Lower leg skin (tissue), 4 donors: ENCODE measurements at regions not wholly inside any gene's neighbourhood (a gene's known extent, or its start where the extent isn't known, plus 50 kb on each side); places are given as distances from the start of the nearest gene placed in this dataset.

Source experiments
- DNase-seq, 2 donors: peaks; one replicate each; pipeline ENCODE4 v3.0.0-alpha.2; 2019; ENCODE audit warnings: low spot score in 2 of 2
- H3K4me3 ChIP-seq: fragments of 200-600 bp; sonication (generic); 2 replicates; pipeline ENCODE4 v1.5.1; 2017; ENCODE audit warnings: mild to moderate bottlenecking, low read depth; ENCODE audit not compliant: poor library complexity, severe bottlenecking
- CTCF ChIP-seq, 3 donors: fragments of 450-650 bp; IDR thresholded peaks; one replicate each; pipeline ENCODE4 v1.5.1; 2016; ENCODE audit warnings: antibody characterized with exemption in 3 of 3, mild to moderate bottlenecking in 3 of 3, moderate library complexity in 2 of 3
- POLR2A ChIP-seq, 2 donors: fragments of 450-650 bp; IDR thresholded peaks; one replicate each; pipeline ENCODE4 v1.6.1; 2016 to 2017; ENCODE audit warnings: antibody characterized with exemption in 2 of 2, mild to moderate bottlenecking in 1 of 2, moderate library complexity in 1 of 2
- WGBS, 2 donors: methylation state at CpG; one replicate each; pipeline ENCODE4 v1.1.5; 2018; 5-methylcytosine and 5-hydroxymethylcytosine counted together
- intact Hi-C: fragments of 100-400 bp; cut with DNase I; formaldehyde crosslinking; loops from one replicate; pipeline ENCODE4 v1.15.0; 2023; ENCODE audit warnings: low total_unique reads

DNA sequence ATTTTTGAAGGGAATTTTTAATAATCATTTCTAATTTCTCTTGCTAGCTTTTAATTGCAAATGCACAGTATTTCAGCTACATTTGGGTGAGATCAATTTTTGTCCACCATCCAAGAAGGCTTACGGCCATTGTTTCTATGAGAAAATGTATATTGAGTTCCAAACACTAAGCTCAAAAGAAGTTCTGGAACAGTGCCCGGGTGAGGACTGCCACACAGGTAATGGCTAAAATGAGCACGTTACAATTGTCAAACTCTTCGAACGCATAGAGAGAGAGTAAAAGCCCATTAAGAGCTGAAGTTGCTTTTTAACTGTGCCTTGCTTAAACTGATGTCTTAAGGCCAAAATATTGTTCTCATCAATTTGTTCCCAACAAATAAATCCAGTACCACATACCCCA, 755.0 kb downstream of the DIAPH3 start:
- 76 to 80% methylated on average over 5 of the region's 5 CpGs for WGBS, 2 donors
- H3K4me3 ChIP-seq = no peak overlapping the region
- intact Hi-C loops = no loop called here
- no peak for DNase-seq
- no peak for TF ChIP-seq CTCF (IDR thresholded peaks at IDR 0.05)

GRCh38 chr13:59409211-59409610, 754.5 kb downstream of the DIAPH3 start:
- intact Hi-C loops = no loop called here
- TF ChIP-seq CTCF (IDR thresholded peaks at IDR 0.05) (no peak), POLR2A (IDR thresholded peaks at IDR 0.05) (no peak)
- no peak for DNase-seq
- 7 to 10% methylated on average over 2 of the region's 2 CpGs for WGBS, 2 donors
- H3K4me3 ChIP-seq = no peak overlapping the region

- intact Hi-C loops = no loop called here
- no peak overlapping the region for H3K4me3 ChIP-seq
- DNase-seq = no peak
- TF ChIP-seq POLR2A (IDR thresholded peaks at IDR 0.05) (no peak), CTCF (IDR thresholded peaks at IDR 0.05) (no peak)
- WGBS, 2 donors = 68 to 78% methylated on average over 8 of the region's 8 CpGs
Measured at GRCh38 chr13:59409634-59410200, 754.0 kb downstream of the DIAPH3 start.

DNA sequence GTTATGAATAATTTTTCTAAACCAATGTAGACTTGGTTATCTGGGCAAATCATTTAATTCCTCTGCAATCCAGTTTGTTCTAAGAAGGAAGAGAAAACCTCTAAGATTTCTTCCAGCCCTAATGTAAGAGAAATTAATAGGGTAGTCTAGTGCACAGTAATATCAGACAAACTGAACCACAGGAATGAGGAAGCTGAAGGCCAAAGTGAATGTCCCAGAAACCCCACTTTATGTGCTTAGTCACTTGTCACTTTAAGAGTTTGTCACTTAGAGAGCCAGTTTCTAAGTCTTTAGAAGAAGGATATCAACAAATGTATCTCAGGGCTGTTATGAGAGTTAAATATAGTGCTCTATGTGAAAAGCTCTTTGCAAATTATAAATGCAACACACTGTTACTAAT, 750.6 kb downstream of the DIAPH3 start:
- intact Hi-C loops = no loop called here
- TF ChIP-seq POLR2A (IDR thresholded peaks at IDR 0.05) (no peak), CTCF (IDR thresholded peaks at IDR 0.05) (no peak)
- no peak for DNase-seq
- no peak overlapping the region for H3K4me3 ChIP-seq

DNA sequence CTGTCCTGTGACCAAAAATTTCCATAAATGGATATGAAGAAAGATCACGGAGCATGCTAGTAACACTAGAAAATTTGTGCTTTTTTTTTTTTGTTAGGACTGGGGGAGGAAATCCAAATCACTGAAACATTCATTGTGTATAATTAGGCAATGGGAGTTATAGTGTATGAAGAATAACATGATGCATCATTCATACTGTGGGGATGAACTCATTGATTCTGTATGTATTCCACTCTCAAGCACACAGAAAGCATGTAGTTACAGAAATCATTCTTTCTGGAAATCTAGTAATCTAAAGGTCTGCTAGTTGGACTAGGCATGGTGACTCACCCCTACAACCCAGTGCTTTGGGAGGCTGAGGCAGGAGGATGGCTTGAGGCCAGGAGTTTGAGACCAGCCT, 749.7 kb downstream of the DIAPH3 start:
- no peak for TF ChIP-seq CTCF (IDR thresholded peaks at IDR 0.05)
- TF ChIP-seq POLR2A (IDR thresholded peaks at IDR 0.05) = no peak
- H3K4me3 ChIP-seq = no peak overlapping the region
- intact Hi-C loops = no loop called here
- 65 to 71% methylated on average over 1 of the region's 1 CpG for WGBS, 2 donors
- no peak for DNase-seq

GRCh38 chr13:59415498-59415897, 748.2 kb downstream of the DIAPH3 start:
- 87 to 88% methylated on average over 5 of the region's 5 CpGs for WGBS, 2 donors
- H3K4me3 ChIP-seq = no peak overlapping the region
- TF ChIP-seq POLR2A (IDR thresholded peaks at IDR 0.05) (no peak), CTCF (IDR thresholded peaks at IDR 0.05) (no peak)
- intact Hi-C loops = no loop called here
- DNase-seq = no peak
